ENCODE measurements at regions not wholly inside any gene's neighbourhood (a gene's known extent, or its start where the extent isn't known, plus 50 kb on each side); places are given as distances from the start of the nearest gene placed in this dataset.

GRCh38 chr2:19739256-19739655, 162.5 kb downstream of the TTC32 start:
- TF ChIP-seq CTCF (IDR thresholded peaks at IDR 0.05), result no peak
- no peak for DNase-seq (ENCODE audit: low spot score)
- ATAC-seq (ENCODE audit: low FRiP score), result no peak

- no peak for TF ChIP-seq CTCF (IDR thresholded peaks at IDR 0.05)
- ATAC-seq (ENCODE audit: low FRiP score) (peak; percentile 55), DNase-seq (ENCODE audit: low spot score) (no peak)
Observed at GRCh38 chr2:19738707-19739106, 163.1 kb downstream of the TTC32 start.

GRCh38 chr2:19736191-19736831, 165.5 kb downstream of the TTC32 start:
- no peak for DNase-seq (ENCODE audit: low spot score)
- no peak for TF ChIP-seq CTCF (IDR thresholded peaks at IDR 0.05)
- ATAC-seq (ENCODE audit: low FRiP score), result no peak

- DNase-seq (ENCODE audit: low spot score) (no peak), ATAC-seq (ENCODE audit: low FRiP score) (no peak)
- no peak for TF ChIP-seq CTCF (IDR thresholded peaks at IDR 0.05)
Observed at GRCh38 chr2:19733951-19734425, 167.8 kb downstream of the TTC32 start.

GRCh38 chr2:19733390-19733789, 168.4 kb downstream of the TTC32 start:
- ATAC-seq (ENCODE audit: low FRiP score), result no peak
- no peak for DNase-seq (ENCODE audit: low spot score)
- no peak for TF ChIP-seq CTCF (IDR thresholded peaks at IDR 0.05)

- no peak for DNase-seq (ENCODE audit: low spot score)
- no peak for TF ChIP-seq CTCF (IDR thresholded peaks at IDR 0.05)
- ATAC-seq (ENCODE audit: low FRiP score), result no peak
Observed at GRCh38 chr2:19732255-19732654, 169.5 kb downstream of the TTC32 start.

GRCh38 chr2:19731515-19731914, 170.3 kb downstream of the TTC32 start:
- TF ChIP-seq CTCF (IDR thresholded peaks at IDR 0.05), result no peak
- DNase-seq (ENCODE audit: low spot score), result no peak
- ATAC-seq (ENCODE audit: low FRiP score), result no peak

Measured in omental fat pad (tissue), 3 donors.